GM12891 (cell line): ENCODE measurements at regions not wholly inside any gene's neighbourhood (a gene's known extent, or its start where the extent isn't known, plus 50 kb on each side); places are given as distances from the start of the nearest gene placed in this dataset.

Experiments
- DNase-seq: peaks from one replicate; pipeline ENCODE4 v3.0.0; 2011; ENCODE audit warnings: low spot score; ENCODE audit not compliant: insufficient read length
- FAIRE-seq: peaks from 2 replicates; lab custom pipeline; 2011; peaks lifted over from hg19 to GRCh38; lab: Jason Lieb, UNC
- PAX5 ChIP-seq: IDR thresholded peaks from 2 replicates; pipeline ENCODE4 v1.6.1; 2011; ENCODE audit warnings: low read length, moderate library complexity, mild to moderate bottlenecking; ENCODE audit not compliant: insufficient read depth, severe bottlenecking
- POLR2A ChIP-seq: IDR thresholded peaks from 2 replicates; pipeline ENCODE4 v1.6.1; 2011; ENCODE audit warnings: low read depth, low read length, control low read depth
- POLR2AphosphoS5 ChIP-seq: IDR thresholded peaks from 2 replicates; pipeline ENCODE4 v1.6.1; 2011; ENCODE audit warnings: low read depth, low read length, control low read depth
- POU2F2 ChIP-seq: IDR thresholded peaks from 2 replicates; pipeline ENCODE4 v1.6.1; 2011; ENCODE audit warnings: low read depth, mild to moderate bottlenecking, control low read depth, low read length, moderate library complexity
- SPI1 ChIP-seq: IDR thresholded peaks from 2 replicates; pipeline ENCODE4 v1.6.1; 2011; ENCODE audit warnings: low read depth, low read length, control low read depth
- TAF1 ChIP-seq: IDR thresholded peaks from 2 replicates; pipeline ENCODE4 v1.6.1; 2011; ENCODE audit warnings: low read depth, low read length, control low read depth

GRCh38 chr3:120855665-120856437 is 52.2 kb upstream of the STXBP5L start:
- TF ChIP-seq POLR2A (no peak), POU2F2 (no peak), SPI1 (no peak), TAF1 (no peak), PAX5 (no peak), POLR2AphosphoS5 (no peak)

More at GRCh38 chr3:120855665-120856437, 52.2 kb upstream of the STXBP5L start:
- no peak for DNase-seq
- FAIRE-seq, result no peak
